K562 (cell line): ENCODE measurements at regions not wholly inside any gene's neighbourhood (a gene's known extent, or its start where the extent isn't known, plus 50 kb on each side); places are given as distances from the start of the nearest gene placed in this dataset.
"Not testable (repeated sequence)": the region's sequence is repeated elsewhere in the genome, so short reads cannot be mapped to it uniquely, and the experiment has no call there.

Experiments
- ATAC-seq: fragments of 200-7000 bp; cut with Tn5 transposase; 3 replicates; pipeline ENCODE4 v1.9.1; 2020; ENCODE audit warnings: moderate library complexity
- BruUV-seq: library from RNA; stranded (reverse); fragments of 400-500 nt; replicated peaks from 2 replicates; lab custom pipeline; 2021; lab: Mats Ljungman, UMichigan
- CTCF ChIA-PET: fragments of 300-600 bp; formaldehyde crosslinking; extraction: SDS; loops from one replicate; lab custom pipeline; 2021; ENCODE audit warnings: low intra/inter-chr PET ratio; lab: Yijun Ruan, JAX
- POLR2A ChIA-PET: fragments of 300-600, 350-650 bp; sonication (Branson Sonifier 250); formaldehyde crosslinking; extraction: SDS; loops from one replicate; lab custom pipeline; 2021; ENCODE audit warnings: antibody characterized with exemption, inconsistent platforms; lab: Yijun Ruan, JAX
- DNase-seq, 4 experiments: peaks; one replicate each; pipeline versions ENCODE4 v3.0.0 to v3.0.0-alpha.2; 2011 to 2018; ENCODE audit warnings: low spot score in 3 of 4, mixed read lengths in 3 of 4; ENCODE audit errors: extremely low read depth in 1 of 4
- FAIRE-seq: peaks from 2 replicates; lab custom pipeline; 2011; peaks lifted over from hg19 to GRCh38; lab: Jason Lieb, UNC
- H2AFZ ChIP-seq: 2 replicates; pipeline ENCODE4 v1.6.0; 2011; ENCODE audit warnings: low read depth, low read length, control low read depth, inconsistent platforms
- H3K27ac ChIP-seq: fragments of 200-600 bp; 3 replicates; pipeline ENCODE4 v1.8.0; 2011; ENCODE audit warnings: low read depth, mild to moderate bottlenecking, control low read depth, inconsistent platforms, low read length, moderate library complexity, mixed read lengths; ENCODE audit errors: extremely low read depth
- H3K27me3 ChIP-seq, 2 experiments: fragments of 300-600 bp in 1 of 2; 2 replicates in 1 of 2; 3 replicates in 1 of 2; pipeline versions ENCODE4 v1.6.0 to v1.8.0; 2011; ENCODE audit warnings: inconsistent platforms in 2 of 2, low read length in 2 of 2, mild to moderate bottlenecking in 1 of 2, mixed read lengths in 1 of 2, moderate library complexity in 1 of 2; ENCODE audit not compliant: control insufficient read depth in 2 of 2, insufficient read depth in 2 of 2
- H3K36me3 ChIP-seq: fragments of 300-600 bp; 3 replicates; pipeline ENCODE4 v1.8.0; 2011; ENCODE audit warnings: mild to moderate bottlenecking, low read length, inconsistent platforms; ENCODE audit not compliant: control insufficient read depth, insufficient read depth
- H3K4me1 ChIP-seq, 2 experiments: fragments of 200-600 bp in 1 of 2; replicated peaks in 1 of 2; 2 replicates in 1 of 2; 3 replicates in 1 of 2; pipeline versions ENCODE4 v1.5.1 to v1.8.0; 2011; ENCODE audit warnings: inconsistent platforms in 2 of 2, low read length in 2 of 2, mild to moderate bottlenecking in 1 of 2, mixed read lengths in 1 of 2, moderate library complexity in 1 of 2; ENCODE audit not compliant: control insufficient read depth in 2 of 2, insufficient read depth in 2 of 2
- H3K4me2 ChIP-seq: 2 replicates; pipeline ENCODE4 v1.6.1; 2011; ENCODE audit warnings: low read length, control low read depth, inconsistent platforms, mixed read lengths; ENCODE audit not compliant: insufficient read depth
- H3K4me3 ChIP-seq: fragments of 200-600 bp; sonication (generic), shearing (Covaris generic); 2 replicates; pipeline ENCODE4 v1.5.1; 2016; ENCODE audit warnings: control low read depth, inconsistent platforms
- H3K79me2 ChIP-seq: fragments of 200-600 bp; 3 replicates; pipeline ENCODE4 v1.8.0; 2011; ENCODE audit warnings: low read length, inconsistent platforms; ENCODE audit not compliant: control insufficient read depth, insufficient read depth
- H3K9ac ChIP-seq, 2 experiments: 2 replicates each; pipeline versions ENCODE4 v1.6.0 to v1.6.1; 2011; ENCODE audit warnings: low read depth in 2 of 2, low read length in 2 of 2, control low read depth in 1 of 2, inconsistent platforms in 1 of 2, mild to moderate bottlenecking in 1 of 2, mixed read lengths in 1 of 2; ENCODE audit not compliant: insufficient read depth in 1 of 2
- H3K9me1 ChIP-seq: one replicate; pipeline ENCODE4 v1.6.0; 2011; ENCODE audit warnings: inconsistent platforms, mild to moderate bottlenecking, low read length, moderate library complexity; ENCODE audit not compliant: control insufficient read depth, insufficient read depth
- H3K9me3 ChIP-seq: replicated peaks from 2 replicates; pipeline ENCODE4 v1.5.1; 2011; ENCODE audit warnings: low read depth, low read length, inconsistent platforms; ENCODE audit not compliant: control insufficient read depth, insufficient read depth
- H4K20me1 ChIP-seq: replicated peaks from 2 replicates; pipeline ENCODE4 v1.6.1; 2011; ENCODE audit warnings: low read length, inconsistent platforms, mixed read lengths; ENCODE audit not compliant: control insufficient read depth, insufficient read depth
- WGBS: fragments of 100-300 bp; shearing (Covaris generic); methylation state at CpG from one replicate; pipeline ENCODE4 v1.1.6; 2016; ENCODE audit warnings: low coverage, mixed read lengths; ENCODE audit not compliant: insufficient coverage; ENCODE audit errors: missing lambda C conversion rate; 5-methylcytosine and 5-hydroxymethylcytosine counted together
- in situ Hi-C: fragments of 300-500 bp; cut with MboI; formaldehyde crosslinking; loops from 4 replicates; pipeline ENCODE4 v1.15.0; 2018; ENCODE audit warnings: inconsistent platforms, mixed read lengths
- intact Hi-C: fragments of 100-400 bp; cut with micrococcal nuclease; formaldehyde crosslinking; loops from 2 replicates; pipeline ENCODE4 v1.14.2; 2022

- H4K20me1 ChIP-seq, H3K9ac ChIP-seq, FAIRE-seq, H3K4me2 ChIP-seq, H3K4me1 ChIP-seq, intact Hi-C loops, BruUV-seq, H3K27ac ChIP-seq, in situ Hi-C loops, H3K9me1 ChIP-seq, H3K4me3 ChIP-seq, H3K36me3 ChIP-seq, H3K9me3 ChIP-seq, H3K79me2 ChIP-seq, CTCF ChIA-PET, ATAC-seq, DNase-seq, H2AFZ ChIP-seq, POLR2A ChIA-PET, H3K27me3 ChIP-seq: not testable (repeated sequence)
- WGBS: 0% methylated on average over 2 of the region's 2 CpGs
Observed at GRCh38 chr1:83309035-83309434, 689.9 kb downstream of the TTLL7 start.

GRCh38 chr1:83306811-83307210 lies 692.1 kb downstream of the TTLL7 start:
- POLR2A ChIA-PET, H3K4me2 ChIP-seq, FAIRE-seq, H3K36me3 ChIP-seq, H3K9me3 ChIP-seq, DNase-seq, ATAC-seq, H2AFZ ChIP-seq, H3K4me3 ChIP-seq, H3K27me3 ChIP-seq, H3K79me2 ChIP-seq, H3K9me1 ChIP-seq, CTCF ChIA-PET, in situ Hi-C loops, H3K4me1 ChIP-seq, intact Hi-C loops, H3K27ac ChIP-seq, H4K20me1 ChIP-seq, BruUV-seq, H3K9ac ChIP-seq: not testable (repeated sequence)
- 0% methylated on average over 2 of the region's 2 CpGs for WGBS

GRCh38 chr1:83295594-83295993 lies 703.3 kb downstream of the TTLL7 start:
- H3K79me2 ChIP-seq, BruUV-seq, DNase-seq, H3K9me3 ChIP-seq, H2AFZ ChIP-seq, FAIRE-seq, H3K27me3 ChIP-seq, H3K9ac ChIP-seq, H3K27ac ChIP-seq, ATAC-seq, H3K4me3 ChIP-seq, H4K20me1 ChIP-seq, POLR2A ChIA-PET, in situ Hi-C loops, intact Hi-C loops, H3K4me1 ChIP-seq, H3K4me2 ChIP-seq, H3K36me3 ChIP-seq, CTCF ChIA-PET, H3K9me1 ChIP-seq: not testable (repeated sequence)
- WGBS: 0% methylated on average over 1 of the region's 1 CpG

- H3K36me3 ChIP-seq, H3K9ac ChIP-seq, ATAC-seq, intact Hi-C loops, H3K4me1 ChIP-seq, POLR2A ChIA-PET, H3K4me2 ChIP-seq, H3K9me3 ChIP-seq, H3K4me3 ChIP-seq, H3K79me2 ChIP-seq, H4K20me1 ChIP-seq, CTCF ChIA-PET, BruUV-seq, H3K27me3 ChIP-seq, H3K27ac ChIP-seq, in situ Hi-C loops, H2AFZ ChIP-seq, FAIRE-seq, H3K9me1 ChIP-seq, DNase-seq: not testable (repeated sequence)
- WGBS: 0% methylated on average over 1 of the region's 1 CpG
Observed at GRCh38 chr1:83287391-83287790, 711.5 kb downstream of the TTLL7 start.
